Loucy (cell line): ENCODE measurements at regions not wholly inside any gene's neighbourhood (a gene's known extent, or its start where the extent isn't known, plus 50 kb on each side); places are given as distances from the start of the nearest gene placed in this dataset.

Experiments used
- H2AFZ ChIP-seq: fragments of 200-600 bp; sonication (generic); 2 replicates; pipeline ENCODE4 v1.6.0; 2016; ENCODE audit warnings: antibody characterized with exemption, mild to moderate bottlenecking, low read length, moderate library complexity
- H3F3A ChIP-seq: fragments of 200-600 bp; 2 replicates; pipeline ENCODE4 v1.6.0; 2016; ENCODE audit warnings: antibody characterized with exemption, low read depth, mild to moderate bottlenecking
- H3K27me3 ChIP-seq: fragments of 200-600 bp; sonication (generic); 2 replicates; pipeline ENCODE4 v1.6.1; 2014; ENCODE audit warnings: low read length, mild to moderate bottlenecking; ENCODE audit not compliant: insufficient read depth, poor library complexity, severe bottlenecking
- H3K36me3 ChIP-seq: fragments of 200-600 bp; sonication (generic); 2 replicates; pipeline ENCODE4 v1.6.1; 2016; ENCODE audit warnings: low read length; ENCODE audit not compliant: insufficient read depth
- H3K4me1 ChIP-seq: fragments of 200-600 bp; sonication (generic); 2 replicates; pipeline ENCODE4 v1.5.1; 2014; ENCODE audit warnings: low read length, mild to moderate bottlenecking; ENCODE audit not compliant: insufficient read depth, poor library complexity, severe bottlenecking
- H3K4me2 ChIP-seq: fragments of 200-600 bp; sonication (generic); 2 replicates; pipeline ENCODE4 v1.6.0; 2014; ENCODE audit warnings: antibody characterized with exemption, low read length, low read depth, mild to moderate bottlenecking; ENCODE audit not compliant: poor library complexity, severe bottlenecking
- H3K4me3 ChIP-seq: fragments of 200-600 bp; sonication (generic); 2 replicates; pipeline ENCODE4 v1.5.1; 2014; ENCODE audit warnings: low read length, mild to moderate bottlenecking, mixed read lengths; ENCODE audit not compliant: poor library complexity, severe bottlenecking
- H3K79me2 ChIP-seq: fragments of 200-600 bp; sonication (generic); 2 replicates; pipeline ENCODE4 v1.6.1; 2014; ENCODE audit warnings: low read length; ENCODE audit not compliant: insufficient read depth
- H3K9ac ChIP-seq: fragments of 200-600 bp; sonication (generic); 2 replicates; pipeline ENCODE4 v1.6.0; 2014; ENCODE audit warnings: mild to moderate bottlenecking, low read depth, low read length, moderate library complexity; ENCODE audit not compliant: poor library complexity, severe bottlenecking
- H3K9me2 ChIP-seq: fragments of 200-600 bp; sonication (generic); replicated peaks from 2 replicates; pipeline ENCODE4 v1.6.1; 2016; ENCODE audit warnings: low read depth, low read length, mixed read lengths
- H3K9me3 ChIP-seq: fragments of 200-600 bp; sonication (generic); 2 replicates; pipeline ENCODE4 v1.6.1; 2014; ENCODE audit warnings: mild to moderate bottlenecking, antibody characterized with exemption, low read length, low read depth; ENCODE audit not compliant: insufficient read depth
- H4K20me1 ChIP-seq: fragments of 200-600 bp; sonication (generic); 2 replicates; pipeline ENCODE4 v1.6.0; 2014; ENCODE audit warnings: antibody characterized with exemption, low read length, mild to moderate bottlenecking; ENCODE audit not compliant: insufficient read depth, poor library complexity, severe bottlenecking
- CTCF ChIP-seq: fragments of 200-600 bp; sonication (generic); conservative IDR thresholded peaks from 2 replicates; pipeline ENCODE4 v1.5.1; 2014; ENCODE audit warnings: mild to moderate bottlenecking, antibody characterized with exemption, low read length
- EZH2phosphoT487 ChIP-seq: fragments of 200-600 bp; IDR thresholded peaks from 2 replicates; pipeline ENCODE4 v1.6.1; 2018; ENCODE audit warnings: antibody characterized with exemption, mild to moderate bottlenecking, moderate library complexity, borderline replicate concordance

- no peak overlapping the region for H3K4me3 ChIP-seq
- no peaks in the 10 kb centered on the region for H3K79me2 ChIP-seq
- H2AFZ ChIP-seq: no peak overlapping the region
- no peaks in the 10 kb centered on the region for H3K27me3 ChIP-seq
- no peaks in the 10 kb centered on the region for H4K20me1 ChIP-seq
- no peaks in the 10 kb centered on the region for H3K36me3 ChIP-seq
- H3K9me3 ChIP-seq: peaks cover 4% of the 10 kb centered on the region; the same call in 1 of the 2 replicates
- H3K9me2 ChIP-seq: no peaks in the 10 kb centered on the region
- no peaks in the 10 kb centered on the region for H3F3A ChIP-seq
- no peaks in the 10 kb centered on the region for H3K4me1 ChIP-seq
- H3K4me2 ChIP-seq: no peak overlapping the region
- TF ChIP-seq CTCF (no peak), EZH2phosphoT487 (no peak)
- H3K9ac ChIP-seq: no peak overlapping the region
Observed at GRCh38 chr9:12094046-12094445, 599.1 kb upstream of the TYRP1 start.

GRCh38 chr9:12095931-12096330 lies 597.3 kb upstream of the TYRP1 start:
- no peak overlapping the region for H3K4me3 ChIP-seq
- no peaks in the 10 kb centered on the region for H3K27me3 ChIP-seq
- H3K9ac ChIP-seq: no peak overlapping the region
- H3K4me1 ChIP-seq: no peaks in the 10 kb centered on the region
- H3K9me2 ChIP-seq: no peaks in the 10 kb centered on the region
- no peaks in the 10 kb centered on the region for H3F3A ChIP-seq
- H3K9me3 ChIP-seq: peaks cover 2% of the 10 kb centered on the region; the same call in 1 of the 2 replicates
- no peaks in the 10 kb centered on the region for H3K79me2 ChIP-seq
- no peaks in the 10 kb centered on the region for H4K20me1 ChIP-seq
- TF ChIP-seq CTCF: no peak
- no peak for TF ChIP-seq EZH2phosphoT487
- no peak overlapping the region for H3K4me2 ChIP-seq
- no peaks in the 10 kb centered on the region for H3K36me3 ChIP-seq
- H2AFZ ChIP-seq: no peak overlapping the region

GRCh38 chr9:12133416-12133815 lies 559.8 kb upstream of the TYRP1 start:
- Histone ChIP-seq H3K36me3 (no peaks in the 10 kb centered on the region), H3K4me2 (no peak overlapping the region), H3K4me3 (no peak overlapping the region), H3K4me1 (no peaks in the 10 kb centered on the region), H4K20me1 (no peaks in the 10 kb centered on the region), H2AFZ (no peak overlapping the region), H3K79me2 (no peaks in the 10 kb centered on the region), H3F3A (no peaks in the 10 kb centered on the region), H3K9me2 (no peaks in the 10 kb centered on the region), H3K27me3 (no peaks in the 10 kb centered on the region), H3K9ac (no peak overlapping the region), H3K9me3 (no peaks in the 10 kb centered on the region)
- TF ChIP-seq EZH2phosphoT487: no peak
- no peak for TF ChIP-seq CTCF
